Brain microvascular endothelial cell (primary cell): ENCODE measurements at regions not wholly inside any gene's neighbourhood (a gene's known extent, or its start where the extent isn't known, plus 50 kb on each side); places are given as distances from the start of the nearest gene placed in this dataset.

Source experiments
- DNase-seq: peaks from one replicate; pipeline ENCODE4 v3.0.0-alpha.2; 2020
- H3K27ac ChIP-seq: fragments of 250-450 bp; sonication (Bioruptor Pico); 2 replicates; pipeline ENCODE4 v1.5.1; 2020; ENCODE audit warnings: mild to moderate bottlenecking, moderate library complexity
- H3K27me3 ChIP-seq: fragments of 250-450 bp; sonication (Bioruptor Pico); replicated peaks from 2 replicates; pipeline ENCODE4 v1.5.1; 2020; ENCODE audit warnings: mild to moderate bottlenecking
- H3K36me3 ChIP-seq: fragments of 250-450 bp; sonication (Bioruptor Pico); replicated peaks from 2 replicates; pipeline ENCODE4 v1.5.1; 2020; ENCODE audit warnings: mild to moderate bottlenecking
- H3K4me3 ChIP-seq: 2 replicates; pipeline ENCODE4 v1.5.1; 2011; ENCODE audit warnings: low read depth, mild to moderate bottlenecking, control low read depth, low read length, moderate library complexity
- in situ Hi-C: cut with HindIII; loops from 2 replicates; pipeline ENCODE4 v1.10.0; 2017; ENCODE audit warnings: low sequenced_read_pairs, low pct_ligation_motif_present
- TF ChIP-seq, protein P1 (sequence below): IDR thresholded peaks from 2 replicates; pipeline ENCODE4 v1.5.1; 2011; ENCODE audit warnings: low read depth, mild to moderate bottlenecking, moderate library complexity, low read length, control low read depth, inconsistent platforms; ENCODE audit errors: missing control alignments

DNA sequence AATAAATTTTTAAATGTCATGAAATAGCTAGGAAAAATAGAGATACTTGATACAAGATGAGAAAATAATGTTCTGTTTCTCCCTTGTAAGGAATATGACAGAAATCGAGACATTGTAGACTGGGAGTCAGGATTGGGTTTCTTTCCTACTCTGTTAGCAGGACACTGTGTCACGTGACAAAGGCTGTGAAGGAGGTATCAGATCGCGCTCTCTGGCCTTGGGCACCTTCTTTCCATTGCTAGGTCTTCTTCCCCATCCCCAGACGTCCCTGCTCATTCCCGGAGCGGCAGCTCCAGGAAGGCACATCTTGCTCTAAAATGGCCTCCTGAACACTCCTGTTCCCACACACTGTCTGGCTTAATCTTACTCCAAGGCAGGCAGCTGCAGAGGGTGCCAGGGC, 133.4 kb downstream of the TM9SF2 start:
- Histone ChIP-seq H3K36me3 (no peaks in the 10 kb centered on the region), H3K27me3 (no peaks in the 10 kb centered on the region), H3K27ac (no peak overlapping the region), H3K4me3 (no peak overlapping the region)
- DNase-seq = no peak
- TF ChIP-seq, protein P1, sequence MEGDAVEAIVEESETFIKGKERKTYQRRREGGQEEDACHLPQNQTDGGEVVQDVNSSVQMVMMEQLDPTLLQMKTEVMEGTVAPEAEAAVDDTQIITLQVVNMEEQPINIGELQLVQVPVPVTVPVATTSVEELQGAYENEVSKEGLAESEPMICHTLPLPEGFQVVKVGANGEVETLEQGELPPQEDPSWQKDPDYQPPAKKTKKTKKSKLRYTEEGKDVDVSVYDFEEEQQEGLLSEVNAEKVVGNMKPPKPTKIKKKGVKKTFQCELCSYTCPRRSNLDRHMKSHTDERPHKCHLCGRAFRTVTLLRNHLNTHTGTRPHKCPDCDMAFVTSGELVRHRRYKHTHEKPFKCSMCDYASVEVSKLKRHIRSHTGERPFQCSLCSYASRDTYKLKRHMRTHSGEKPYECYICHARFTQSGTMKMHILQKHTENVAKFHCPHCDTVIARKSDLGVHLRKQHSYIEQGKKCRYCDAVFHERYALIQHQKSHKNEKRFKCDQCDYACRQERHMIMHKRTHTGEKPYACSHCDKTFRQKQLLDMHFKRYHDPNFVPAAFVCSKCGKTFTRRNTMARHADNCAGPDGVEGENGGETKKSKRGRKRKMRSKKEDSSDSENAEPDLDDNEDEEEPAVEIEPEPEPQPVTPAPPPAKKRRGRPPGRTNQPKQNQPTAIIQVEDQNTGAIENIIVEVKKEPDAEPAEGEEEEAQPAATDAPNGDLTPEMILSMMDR = no peak
- in situ Hi-C loops = no loop called here

DNA sequence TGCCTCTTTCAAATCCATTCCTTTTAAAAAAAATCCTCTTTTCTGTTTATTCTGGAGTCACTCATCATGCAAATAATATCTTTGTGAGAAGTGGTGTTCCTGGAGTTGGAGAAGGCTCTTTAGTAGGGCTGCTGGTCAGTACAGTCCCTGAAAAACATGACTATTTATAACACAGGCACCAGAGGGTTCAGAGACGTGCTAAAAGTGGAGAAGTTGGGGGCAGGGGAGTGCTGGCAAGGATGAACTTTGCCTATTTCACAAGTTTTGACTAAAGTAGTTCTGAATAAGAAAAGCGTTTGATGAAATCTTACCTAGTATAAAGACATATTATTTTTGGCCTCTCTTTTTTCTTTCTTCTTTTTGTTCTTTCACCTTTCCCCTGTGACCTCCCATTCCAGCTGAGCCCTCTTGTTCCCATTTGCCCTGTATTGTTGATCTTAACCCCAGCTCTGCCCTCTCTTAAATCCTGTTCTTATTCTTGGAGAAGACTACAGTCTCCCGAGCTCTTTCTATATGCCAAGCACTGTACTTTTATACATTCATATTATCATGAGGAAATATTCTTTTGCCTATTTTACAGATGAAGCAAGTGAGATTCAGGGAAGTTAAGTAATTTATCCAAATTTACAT, 129.1 kb downstream of the TM9SF2 start:
- no peaks in the 10 kb centered on the region for H3K36me3 ChIP-seq
- no peak for DNase-seq
- TF ChIP-seq, protein P1 = no peak
- H3K27ac ChIP-seq = no peak overlapping the region
- no peaks in the 10 kb centered on the region for H3K27me3 ChIP-seq
- in situ Hi-C loops = no loop called here
- no peak overlapping the region for H3K4me3 ChIP-seq

DNA sequence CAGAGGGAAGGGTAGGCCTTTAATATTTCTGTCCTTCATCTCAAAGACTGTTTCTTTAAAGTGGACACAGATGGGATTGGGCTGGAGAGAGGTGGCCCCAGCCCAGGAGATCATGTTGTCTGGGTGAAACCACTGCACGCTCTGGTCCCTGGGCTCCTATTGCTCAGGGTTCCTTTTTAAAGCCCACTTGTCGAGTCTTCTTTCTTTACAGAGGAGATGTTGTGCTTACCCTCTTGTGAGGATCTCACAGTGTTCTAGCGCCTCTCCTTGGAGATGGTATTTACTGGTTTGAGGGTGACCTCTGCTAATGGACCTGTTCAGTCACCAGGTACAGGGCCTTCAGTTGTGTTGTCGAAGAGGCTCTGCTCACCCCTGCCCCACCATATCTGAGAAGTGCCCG, 128.4 kb downstream of the TM9SF2 start:
- in situ Hi-C loops = no loop called here
- Histone ChIP-seq H3K27me3 (no peaks in the 10 kb centered on the region), H3K36me3 (no peaks in the 10 kb centered on the region), H3K4me3 (no peak overlapping the region), H3K27ac (no peak overlapping the region)
- TF ChIP-seq, protein P1 = no peak
- DNase-seq = no peak

DNA sequence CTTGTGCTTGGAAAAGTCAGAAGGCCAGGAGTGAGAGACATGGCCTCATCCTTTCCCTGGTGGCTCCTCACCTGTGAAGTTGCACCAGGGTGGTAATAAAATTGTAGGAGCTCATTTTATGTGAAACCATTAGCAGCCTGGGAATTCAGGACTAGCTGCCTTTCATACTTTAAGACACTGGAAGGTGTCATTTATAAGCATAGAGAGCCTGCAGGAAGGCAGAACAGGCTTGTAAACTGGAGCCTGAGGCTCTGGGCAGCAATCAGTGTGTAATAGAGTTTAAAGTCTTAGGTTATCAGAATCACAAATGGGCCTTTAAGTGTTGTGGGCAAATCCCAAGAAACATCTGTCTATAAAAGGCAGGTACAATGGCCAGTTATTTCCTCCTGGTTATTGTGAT, 127.2 kb downstream of the TM9SF2 start:
- H3K4me3 ChIP-seq = no peak overlapping the region
- in situ Hi-C loops = no loop called here
- no peaks in the 10 kb centered on the region for H3K36me3 ChIP-seq
- H3K27me3 ChIP-seq = no peaks in the 10 kb centered on the region
- no peak overlapping the region for H3K27ac ChIP-seq
- DNase-seq = no peak
- TF ChIP-seq, protein P1 = no peak

DNA sequence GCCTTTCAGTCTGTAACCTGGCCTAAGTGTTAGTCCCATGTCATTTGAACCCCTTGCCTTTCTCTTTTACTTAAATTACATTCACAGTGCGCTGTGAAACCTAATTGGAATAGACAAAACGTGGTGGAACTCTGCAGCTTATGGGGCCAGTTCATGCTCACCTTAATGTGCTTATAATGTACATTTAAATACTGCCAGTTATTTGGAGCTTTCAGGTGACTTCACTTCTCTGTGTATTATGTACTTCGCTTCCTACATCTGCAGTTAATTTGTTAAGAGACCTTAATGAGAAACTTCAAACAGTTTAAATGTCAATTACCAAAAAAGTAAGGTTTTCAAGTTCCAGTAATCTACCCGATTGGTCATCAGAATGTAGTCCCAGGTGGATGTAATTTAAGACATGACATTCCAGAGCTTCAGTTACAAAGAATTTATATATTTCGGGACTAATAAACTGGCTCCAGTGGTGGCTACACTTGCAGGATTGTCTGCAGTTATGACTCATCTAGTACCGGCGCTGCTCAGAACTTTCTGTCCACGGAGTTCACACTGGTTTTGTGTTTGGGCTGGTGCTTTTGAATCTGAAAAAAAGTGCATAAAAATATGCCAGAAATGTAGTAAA, 125.3 kb downstream of the TM9SF2 start:
- no peak overlapping the region for H3K4me3 ChIP-seq
- peak; percentile 72 for DNase-seq

More for the DNA sequence above, 125.3 kb downstream of the TM9SF2 start:
- Histone ChIP-seq H3K27ac (no peak overlapping the region), H3K36me3 (no peaks in the 10 kb centered on the region), H3K27me3 (no peaks in the 10 kb centered on the region)
- in situ Hi-C loops = no loop called here
- TF ChIP-seq, protein P1 = no peak
